ENCODE measurements at regions not wholly inside any gene's neighbourhood (a gene's known extent, or its start where the extent isn't known, plus 50 kb on each side); places are given as distances from the start of the nearest gene placed in this dataset.
"Not testable (repeated sequence)": the region's sequence is repeated elsewhere in the genome, so short reads cannot be mapped to it uniquely, and the experiment has no call there.

GRCh38 chr3:35223632-35224394 lies 415.5 kb upstream of the ARPP21 start:
- Histone ChIP-seq H2AFZ (ENCODE audit: low read length, unreplicated experiment) (no peak overlapping the region), H3K36me3 (ENCODE audit: insufficient read depth, low read length) (no peaks in the 10 kb centered on the region), H3K79me2 (ENCODE audit: control insufficient read depth, insufficient read depth, low read length, unreplicated experiment) (no peaks in the 10 kb centered on the region), H3K27ac (ENCODE audit: low read depth, low read length) (no peak overlapping the region), H3K4me3 (ENCODE audit: low read depth, low read length) (no peak overlapping the region), H3K27me3 (ENCODE audit: insufficient read depth, low read length) (no peaks in the 10 kb centered on the region), H3K4me1 (ENCODE audit: control insufficient read depth, insufficient read depth, low read length, unreplicated experiment) (no peaks in the 10 kb centered on the region)

GRCh38 chr3:35224565-35225295 lies 414.6 kb upstream of the ARPP21 start:
- no peaks in the 10 kb centered on the region for H3K36me3 ChIP-seq (ENCODE audit: insufficient read depth, low read length)
- no peak overlapping the region for H2AFZ ChIP-seq (ENCODE audit: low read length, unreplicated experiment)
- H3K4me3 ChIP-seq (ENCODE audit: low read depth, low read length), result no peak overlapping the region
- H3K4me1 ChIP-seq (ENCODE audit: control insufficient read depth, insufficient read depth, low read length, unreplicated experiment), result no peaks in the 10 kb centered on the region
- H3K27me3 ChIP-seq (ENCODE audit: insufficient read depth, low read length), result no peaks in the 10 kb centered on the region
- H3K79me2 ChIP-seq (ENCODE audit: control insufficient read depth, insufficient read depth, low read length, unreplicated experiment), result no peaks in the 10 kb centered on the region
- H3K27ac ChIP-seq (ENCODE audit: low read depth, low read length), result no peak overlapping the region

- Histone ChIP-seq H3K27ac (ENCODE audit: low read depth, low read length) (no peak overlapping the region), H3K27me3 (ENCODE audit: insufficient read depth, low read length) (no peaks in the 10 kb centered on the region), H2AFZ (ENCODE audit: low read length, unreplicated experiment) (no peak overlapping the region), H3K4me3 (ENCODE audit: low read depth, low read length) (no peak overlapping the region), H3K79me2 (ENCODE audit: control insufficient read depth, insufficient read depth, low read length, unreplicated experiment) (no peaks in the 10 kb centered on the region), H3K4me1 (ENCODE audit: control insufficient read depth, insufficient read depth, low read length, unreplicated experiment) (no peaks in the 10 kb centered on the region), H3K36me3 (ENCODE audit: insufficient read depth, low read length) (no peaks in the 10 kb centered on the region)
These were observed 398.1 kb upstream of the ARPP21 start for GRCh38 chr3:35241236-35241635.

- H2AFZ ChIP-seq (ENCODE audit: low read length, unreplicated experiment), result no peak overlapping the region
- H3K4me1 ChIP-seq (ENCODE audit: control insufficient read depth, insufficient read depth, low read length, unreplicated experiment), result no peaks in the 10 kb centered on the region
- no peaks in the 10 kb centered on the region for H3K27me3 ChIP-seq (ENCODE audit: insufficient read depth, low read length)
- no peak overlapping the region for H3K4me3 ChIP-seq (ENCODE audit: low read depth, low read length)
- H3K27ac ChIP-seq (ENCODE audit: low read depth, low read length), result no peak overlapping the region
- H3K79me2 ChIP-seq (ENCODE audit: control insufficient read depth, insufficient read depth, low read length, unreplicated experiment), result no peaks in the 10 kb centered on the region
- H3K36me3 ChIP-seq (ENCODE audit: insufficient read depth, low read length), result no peaks in the 10 kb centered on the region
These were observed 384.4 kb upstream of the ARPP21 start for GRCh38 chr3:35254917-35255316.

GRCh38 chr3:35257641-35258040 lies 381.7 kb upstream of the ARPP21 start:
- Histone ChIP-seq H3K27me3 (ENCODE audit: insufficient read depth, low read length) (no peaks in the 10 kb centered on the region), H3K4me3 (ENCODE audit: low read depth, low read length) (no peak overlapping the region), H2AFZ (ENCODE audit: low read length, unreplicated experiment) (no peak overlapping the region), H3K36me3 (ENCODE audit: insufficient read depth, low read length) (no peaks in the 10 kb centered on the region), H3K27ac (ENCODE audit: low read depth, low read length) (no peak overlapping the region), H3K4me1 (ENCODE audit: control insufficient read depth, insufficient read depth, low read length, unreplicated experiment) (no peaks in the 10 kb centered on the region), H3K79me2 (ENCODE audit: control insufficient read depth, insufficient read depth, low read length, unreplicated experiment) (no peaks in the 10 kb centered on the region)

GRCh38 chr3:35262406-35262805 lies 376.9 kb upstream of the ARPP21 start:
- Histone ChIP-seq H3K4me1 (ENCODE audit: control insufficient read depth, insufficient read depth, low read length, unreplicated experiment) (no peaks in the 10 kb centered on the region), H3K27me3 (ENCODE audit: insufficient read depth, low read length) (no peaks in the 10 kb centered on the region), H3K4me3 (ENCODE audit: low read depth, low read length) (no peak overlapping the region), H3K36me3 (ENCODE audit: insufficient read depth, low read length) (no peaks in the 10 kb centered on the region), H2AFZ (ENCODE audit: low read length, unreplicated experiment) (no peak overlapping the region), H3K79me2 (ENCODE audit: control insufficient read depth, insufficient read depth, low read length, unreplicated experiment) (no peaks in the 10 kb centered on the region), H3K27ac (ENCODE audit: low read depth, low read length) (no peak overlapping the region)

- Histone ChIP-seq H3K4me3 (ENCODE audit: low read depth, low read length) (no peak overlapping the region), H3K79me2 (ENCODE audit: control insufficient read depth, insufficient read depth, low read length, unreplicated experiment) (no peaks in the 10 kb centered on the region)
These were observed 375.8 kb upstream of the ARPP21 start for GRCh38 chr3:35263477-35263876.

GRCh38 chr3:35266065-35266464 lies 373.3 kb upstream of the ARPP21 start:
- not testable (repeated sequence) for H3K4me3 ChIP-seq (ENCODE audit: low read depth, low read length)

More at GRCh38 chr3:35263477-35263876, 375.8 kb upstream of the ARPP21 start:
- no peaks in the 10 kb centered on the region for H3K27me3 ChIP-seq (ENCODE audit: insufficient read depth, low read length)
- no peaks in the 10 kb centered on the region for H3K36me3 ChIP-seq (ENCODE audit: insufficient read depth, low read length)
- H3K27ac ChIP-seq (ENCODE audit: low read depth, low read length), result no peak overlapping the region
- no peaks in the 10 kb centered on the region for H3K4me1 ChIP-seq (ENCODE audit: control insufficient read depth, insufficient read depth, low read length, unreplicated experiment)
- H2AFZ ChIP-seq (ENCODE audit: low read length, unreplicated experiment), result no peak overlapping the region

GRCh38 chr3:35275768-35276167 lies 363.6 kb upstream of the ARPP21 start:
- no peaks in the 10 kb centered on the region for H3K79me2 ChIP-seq (ENCODE audit: control insufficient read depth, insufficient read depth, low read length, unreplicated experiment)
- no peaks in the 10 kb centered on the region for H3K27me3 ChIP-seq (ENCODE audit: insufficient read depth, low read length)
- H2AFZ ChIP-seq (ENCODE audit: low read length, unreplicated experiment), result no peak overlapping the region
- H3K27ac ChIP-seq (ENCODE audit: low read depth, low read length), result no peak overlapping the region
- H3K4me1 ChIP-seq (ENCODE audit: control insufficient read depth, insufficient read depth, low read length, unreplicated experiment), result no peaks in the 10 kb centered on the region
- no peak overlapping the region for H3K4me3 ChIP-seq (ENCODE audit: low read depth, low read length)
- no peaks in the 10 kb centered on the region for H3K36me3 ChIP-seq (ENCODE audit: insufficient read depth, low read length)

More at GRCh38 chr3:35266065-35266464, 373.3 kb upstream of the ARPP21 start:
- not testable (repeated sequence) for H2AFZ ChIP-seq (ENCODE audit: low read length, unreplicated experiment); H3K27ac ChIP-seq (ENCODE audit: low read depth, low read length); H3K27me3 ChIP-seq (ENCODE audit: insufficient read depth, low read length); H3K36me3 ChIP-seq (ENCODE audit: insufficient read depth, low read length); H3K79me2 ChIP-seq (ENCODE audit: control insufficient read depth, insufficient read depth, low read length, unreplicated experiment); H3K4me1 ChIP-seq (ENCODE audit: control insufficient read depth, insufficient read depth, low read length, unreplicated experiment)

- Histone ChIP-seq H2AFZ (ENCODE audit: low read length, unreplicated experiment) (no peak overlapping the region), H3K27ac (ENCODE audit: low read depth, low read length) (no peak overlapping the region), H3K4me1 (ENCODE audit: control insufficient read depth, insufficient read depth, low read length, unreplicated experiment) (no peaks in the 10 kb centered on the region), H3K79me2 (ENCODE audit: control insufficient read depth, insufficient read depth, low read length, unreplicated experiment) (no peaks in the 10 kb centered on the region), H3K4me3 (ENCODE audit: low read depth, low read length) (no peak overlapping the region), H3K36me3 (ENCODE audit: insufficient read depth, low read length) (no peaks in the 10 kb centered on the region), H3K27me3 (ENCODE audit: insufficient read depth, low read length) (no peaks in the 10 kb centered on the region)
These were observed 362.8 kb upstream of the ARPP21 start for GRCh38 chr3:35276568-35276967.
